ENCODE measurements at regions not wholly inside any gene's neighbourhood (a gene's known extent, or its start where the extent isn't known, plus 50 kb on each side); places are given as distances from the start of the nearest gene placed in this dataset.
"Not testable (repeated sequence)": the region's sequence is repeated elsewhere in the genome, so short reads cannot be mapped to it uniquely, and the experiment has no call there.

DNA sequence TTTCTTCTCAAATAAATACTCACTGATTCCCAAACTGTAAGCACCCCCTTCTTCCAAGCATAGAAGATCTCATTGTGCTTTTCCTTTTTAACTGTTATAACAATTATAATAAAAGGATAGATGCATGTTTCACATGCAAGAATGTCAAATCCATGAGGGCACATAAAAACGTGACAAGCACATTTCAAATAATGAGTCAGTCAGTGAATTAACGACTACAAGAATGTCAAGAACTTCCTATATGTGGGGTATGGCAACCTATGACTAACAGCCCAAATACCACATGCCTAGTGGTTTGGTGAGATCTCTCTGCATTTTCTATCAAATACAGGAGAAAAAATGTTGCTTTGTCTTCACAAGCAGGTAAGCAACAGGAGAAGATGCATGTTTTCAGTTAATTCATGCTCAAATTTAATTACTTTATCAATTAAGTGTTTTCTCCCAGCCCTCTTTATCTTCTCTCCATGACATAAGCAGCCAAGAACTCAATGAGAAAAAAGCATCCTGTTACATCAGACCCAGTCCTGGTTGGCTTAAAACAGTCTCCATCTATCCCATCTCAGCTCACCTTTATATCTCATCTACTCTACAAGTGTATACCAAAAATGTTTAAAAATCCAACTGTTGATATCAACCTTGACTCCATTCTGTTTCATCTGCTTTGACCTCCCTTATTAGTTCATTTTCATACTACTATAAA is 181.5 kb upstream of the LMCD1 start:
- no peak for DNase-seq

GRCh38 chr3:8320711-8321458 is 180.7 kb upstream of the LMCD1 start:
- DNase-seq, result no peak

- no peak for DNase-seq
Measured at GRCh38 chr3:8324747-8325146, 176.9 kb upstream of the LMCD1 start.

DNA sequence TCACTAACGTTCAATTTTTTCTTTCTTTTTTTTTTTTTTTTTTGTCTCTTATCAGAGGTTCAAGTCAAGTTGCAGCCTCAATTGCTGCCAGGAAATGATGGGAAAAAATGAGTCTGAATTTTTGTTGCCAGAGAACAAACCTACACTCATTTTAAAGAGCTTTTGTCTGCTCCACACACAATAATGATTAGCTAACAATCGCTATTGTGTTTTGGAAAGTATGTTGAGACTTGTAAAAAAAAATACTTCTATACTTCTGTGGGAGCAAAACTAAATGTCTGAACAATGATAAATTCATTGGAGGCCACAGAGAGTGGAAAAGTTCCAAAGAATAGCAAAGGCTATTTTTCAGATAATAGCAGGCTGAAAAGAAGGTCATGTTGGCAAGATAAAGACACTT is 176.3 kb upstream of the LMCD1 start:
- no peak for DNase-seq

DNA sequence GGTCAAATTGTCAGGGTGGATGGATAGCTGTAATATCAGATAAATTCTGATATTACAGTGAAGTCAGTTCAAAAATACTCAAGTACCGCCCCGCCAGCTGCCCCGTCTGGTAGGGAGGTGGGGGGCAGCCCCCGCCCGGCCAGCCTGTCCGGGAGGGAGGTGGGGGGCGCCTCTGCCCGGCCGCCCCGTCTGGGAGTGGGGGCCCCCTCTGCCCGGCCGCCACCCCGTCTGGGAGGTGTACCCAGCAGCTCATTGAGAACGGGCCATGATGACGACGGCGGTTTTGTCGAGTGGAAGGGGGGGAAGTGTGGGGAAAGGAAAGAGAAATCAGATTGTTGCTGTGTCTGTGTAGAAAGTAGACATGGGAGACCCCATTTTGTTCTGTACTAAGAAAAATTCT is 175.8 kb upstream of the LMCD1 start:
- not testable (repeated sequence) for DNase-seq

DNA sequence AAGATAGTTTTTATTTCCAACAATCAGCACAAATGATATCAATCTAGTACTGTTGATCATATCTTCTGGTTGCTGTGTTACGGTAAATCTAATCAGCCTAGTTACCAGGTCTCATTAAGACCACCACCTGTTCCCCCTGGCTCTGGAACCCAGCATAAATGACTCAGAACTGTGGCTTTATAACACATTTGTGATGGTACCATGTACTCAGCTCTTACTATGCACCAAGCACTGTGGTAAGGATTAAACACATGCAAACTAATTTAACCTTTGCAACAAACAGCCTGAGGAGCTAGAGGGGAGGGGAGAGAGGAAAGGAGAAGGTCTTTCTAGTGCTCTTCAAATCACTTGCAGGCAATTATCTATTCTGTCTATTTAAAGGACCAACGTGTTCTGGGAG is 173.9 kb upstream of the LMCD1 start:
- DNase-seq, result no peak

GRCh38 chr3:8328967-8329366 is 172.7 kb upstream of the LMCD1 start:
- DNase-seq, result no peak

DNA sequence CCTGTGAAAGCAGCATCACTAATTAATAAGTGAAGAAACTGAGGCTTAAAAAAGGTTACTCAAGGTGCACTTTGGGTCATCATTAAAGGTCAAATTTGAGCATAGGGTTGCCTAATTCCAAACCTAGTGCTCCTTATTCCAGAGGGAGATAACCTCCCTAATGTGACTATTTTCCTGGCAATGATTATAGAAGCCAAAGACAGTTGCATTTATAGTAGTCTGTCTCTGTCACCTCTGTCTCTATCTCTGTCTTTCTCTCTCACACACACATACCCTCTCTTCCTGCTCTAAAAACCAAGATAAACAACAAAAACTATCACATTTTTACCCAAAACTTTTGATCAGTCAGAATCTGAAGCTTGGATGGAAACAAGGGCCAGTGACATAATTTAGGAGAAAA is 172.0 kb upstream of the LMCD1 start:
- no peak for DNase-seq

GRCh38 chr3:8336456-8336855 is 165.2 kb upstream of the LMCD1 start:
- DNase-seq, result no peak

- no peak for DNase-seq
Measured at GRCh38 chr3:8338424-8338823, 163.2 kb upstream of the LMCD1 start.

GRCh38 chr3:8341821-8342247 is 159.8 kb upstream of the LMCD1 start:
- no peak for DNase-seq

DNA sequence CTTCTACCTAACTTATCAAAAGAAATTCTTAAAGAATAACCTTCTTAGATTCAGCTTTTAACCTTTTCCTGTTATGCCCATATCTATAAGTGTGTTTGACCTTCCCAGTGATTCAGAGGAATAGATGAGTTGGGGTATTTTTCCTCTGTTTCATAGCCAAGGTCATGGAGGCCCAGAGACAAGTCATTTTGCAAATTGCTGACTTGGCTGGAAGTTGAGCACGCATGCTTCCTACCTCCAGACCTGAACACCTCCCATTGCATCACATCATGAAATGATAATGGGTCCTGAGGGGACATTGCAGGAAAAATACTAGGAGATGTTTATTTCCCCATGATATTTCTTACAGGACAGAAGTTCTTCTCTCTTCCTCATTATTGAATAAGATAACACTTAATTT is 158.6 kb upstream of the LMCD1 start:
- no peak for DNase-seq

GRCh38 chr3:8345398-8345797 is 156.2 kb upstream of the LMCD1 start:
- DNase-seq, result no peak

DNA sequence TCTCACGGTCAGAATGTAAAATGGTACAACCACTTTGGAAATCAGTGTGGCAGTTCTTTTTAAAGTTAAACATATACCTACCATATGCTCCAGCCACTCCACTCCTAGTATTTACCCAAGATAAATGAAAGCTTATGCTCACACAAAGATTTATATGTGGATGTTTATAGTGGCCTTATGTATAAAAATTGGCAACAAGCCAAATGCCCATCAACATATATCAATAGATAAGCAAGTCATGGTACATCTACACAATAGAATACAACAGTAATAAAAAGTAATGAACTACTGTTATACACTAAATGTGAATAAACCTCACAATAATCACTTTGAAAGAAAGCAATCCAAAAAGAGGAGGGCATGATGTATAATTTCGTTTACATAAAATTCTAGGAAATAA is 153.5 kb upstream of the LMCD1 start:
- no peak for DNase-seq

- no peak for DNase-seq
Measured at GRCh38 chr3:8352475-8352874, 149.1 kb upstream of the LMCD1 start.

DNA sequence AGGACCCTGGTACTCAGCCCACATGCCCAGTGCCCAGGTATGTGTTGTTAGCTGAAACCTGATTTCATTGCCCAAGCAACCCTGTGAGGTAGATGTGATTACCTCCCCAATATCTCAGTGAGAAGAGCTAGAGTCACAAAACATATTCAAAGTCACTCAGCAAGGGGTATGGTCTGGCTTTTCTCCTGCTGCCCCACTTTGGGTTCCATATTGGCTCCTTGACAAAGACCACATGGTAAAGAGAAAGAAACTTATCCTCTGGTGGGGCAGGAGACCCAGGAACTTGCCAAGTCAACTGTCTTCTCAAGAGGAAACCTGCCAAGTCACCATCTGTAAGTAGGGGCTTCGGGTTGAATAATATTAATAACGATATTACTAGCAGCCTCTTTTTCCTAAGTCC is 148.3 kb upstream of the LMCD1 start:
- no peak for DNase-seq

- DNase-seq, result no peak
Measured at GRCh38 chr3:8355346-8355745, 146.3 kb upstream of the LMCD1 start.

- DNase-seq, result not testable (repeated sequence)
Measured at GRCh38 chr3:8356066-8356465, 145.6 kb upstream of the LMCD1 start.

- DNase-seq, result no peak
Measured at GRCh38 chr3:8357859-8358258, 143.8 kb upstream of the LMCD1 start.

DNA sequence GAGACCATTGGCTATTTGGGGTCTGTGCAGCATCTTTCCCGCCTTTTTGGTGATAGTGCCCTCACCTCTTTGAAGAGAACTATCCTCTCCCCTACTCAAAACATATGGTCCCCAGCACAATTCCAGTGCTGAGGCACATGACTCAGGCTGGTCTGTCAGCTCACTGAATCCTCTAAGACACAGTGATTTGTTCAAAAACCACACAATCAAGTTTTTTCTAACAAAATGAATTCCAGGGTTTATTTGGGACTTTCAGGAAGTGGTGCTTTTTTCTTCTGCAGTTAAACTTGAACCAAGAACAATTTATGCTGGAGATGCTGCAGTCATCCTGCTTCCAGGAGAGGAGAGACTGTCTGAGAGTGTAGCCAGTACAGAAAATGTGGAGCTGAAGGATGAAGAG is 142.5 kb upstream of the LMCD1 start:
- DNase-seq, result no peak

- DNase-seq, result no peak
Measured at GRCh38 chr3:8363200-8363599, 138.4 kb upstream of the LMCD1 start.

- no peak for DNase-seq
Measured at GRCh38 chr3:8365541-8365940, 136.1 kb upstream of the LMCD1 start.

DNA sequence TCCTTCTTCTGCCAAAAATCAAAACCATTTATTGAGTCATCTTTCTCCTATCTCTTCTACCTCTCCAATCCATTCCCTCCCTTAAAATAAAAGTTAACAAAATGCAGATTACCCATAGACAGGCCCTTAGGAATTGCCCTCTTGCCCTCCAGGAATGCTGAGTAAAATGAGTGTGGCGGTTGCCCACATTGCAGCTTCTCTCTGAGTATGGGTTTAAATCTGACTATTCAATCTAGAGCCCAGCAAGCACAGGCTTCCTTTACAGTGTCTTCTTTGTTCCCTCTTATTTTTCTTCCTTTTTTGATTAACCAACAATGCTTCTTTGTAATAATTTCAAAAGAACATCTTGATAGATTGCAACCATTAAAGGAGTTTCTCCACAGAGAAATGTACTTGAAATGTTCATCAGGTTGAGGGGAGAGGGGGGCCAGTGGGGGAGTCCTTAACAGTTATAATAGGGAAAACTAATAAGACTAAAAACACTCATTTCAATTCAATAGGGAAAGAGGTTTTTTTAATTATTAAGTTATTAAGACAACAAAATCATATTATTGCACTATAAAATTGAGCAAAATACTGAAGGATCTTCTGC is 135.3 kb upstream of the LMCD1 start:
- DNase-seq, result no peak

DNA sequence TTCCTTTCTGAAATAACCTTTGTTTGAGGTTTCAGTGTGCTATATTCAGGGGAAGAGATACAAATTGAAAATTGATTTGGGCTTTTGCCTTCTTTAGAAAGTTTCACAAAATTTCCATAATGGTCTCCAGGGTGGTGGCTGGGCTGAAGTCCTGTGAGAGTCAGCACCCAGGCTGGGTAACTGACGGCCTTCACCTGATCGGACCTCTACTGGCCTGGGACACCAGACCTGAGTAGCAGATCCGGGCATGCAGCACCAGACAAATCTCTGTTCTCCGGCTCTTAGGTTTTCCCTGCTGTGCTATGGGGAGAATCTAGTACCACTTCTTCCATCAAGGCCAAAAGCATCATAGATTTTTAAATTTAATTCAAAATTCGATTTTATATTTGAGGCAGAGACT is 133.0 kb upstream of the LMCD1 start:
- DNase-seq, result no peak

Data from activated gamma-delta T cell (primary cell).